ENCODE measurements at regions not wholly inside any gene's neighbourhood (a gene's known extent, or its start where the extent isn't known, plus 50 kb on each side); places are given as distances from the start of the nearest gene placed in this dataset.

- DNase-seq (ENCODE audit: low spot score) (no peak), ATAC-seq (ENCODE audit: low FRiP score) (peak; percentile 96)
- no peak for TF ChIP-seq CTCF (IDR thresholded peaks at IDR 0.05)
Observed at GRCh38 chr13:105806628-105806920, 728.9 kb downstream of the EFNB2 start.

GRCh38 chr13:105805892-105806627 is 729.4 kb downstream of the EFNB2 start:
- DNase-seq (ENCODE audit: low spot score) (no peak), ATAC-seq (ENCODE audit: low FRiP score) (peak; percentile 88)

GRCh38 chr13:105804561-105805190 is 730.8 kb downstream of the EFNB2 start:
- ATAC-seq (ENCODE audit: low FRiP score), result peak; percentile 49
- no peak for TF ChIP-seq CTCF (IDR thresholded peaks at IDR 0.05)
- DNase-seq (ENCODE audit: low spot score), result no peak

More at GRCh38 chr13:105805892-105806627, 729.4 kb downstream of the EFNB2 start:
- no peak for TF ChIP-seq CTCF (IDR thresholded peaks at IDR 0.05)

- DNase-seq (ENCODE audit: low spot score), result no peak
- no peak for TF ChIP-seq CTCF (IDR thresholded peaks at IDR 0.05)
- no peak for ATAC-seq (ENCODE audit: low FRiP score)
Observed at GRCh38 chr13:105799155-105799554, 736.3 kb downstream of the EFNB2 start.

- DNase-seq (ENCODE audit: low spot score), result no peak
- no peak for ATAC-seq (ENCODE audit: low FRiP score)
- no peak for TF ChIP-seq CTCF (IDR thresholded peaks at IDR 0.05)
Observed at GRCh38 chr13:105798541-105798940, 736.9 kb downstream of the EFNB2 start.

GRCh38 chr13:105796081-105796480 is 739.4 kb downstream of the EFNB2 start:
- TF ChIP-seq CTCF (IDR thresholded peaks at IDR 0.05), result no peak
- ATAC-seq (ENCODE audit: low FRiP score) (no peak), DNase-seq (ENCODE audit: low spot score) (no peak)

- TF ChIP-seq CTCF (IDR thresholded peaks at IDR 0.05), result no peak
- ATAC-seq (ENCODE audit: low FRiP score) (no peak), DNase-seq (ENCODE audit: low spot score) (no peak)
Observed at GRCh38 chr13:105790923-105791322, 744.5 kb downstream of the EFNB2 start.

All from omental fat pad (tissue), 3 donors.